Colonic mucosa (tissue), 4 donors: ENCODE measurements at regions not wholly inside any gene's neighbourhood (a gene's known extent, or its start where the extent isn't known, plus 50 kb on each side); places are given as distances from the start of the nearest gene placed in this dataset.
"Not testable (repeated sequence)": the region's sequence is repeated elsewhere in the genome, so short reads cannot be mapped to it uniquely, and the experiment has no call there.

Source experiments
- DNase-seq: peaks from one replicate; pipeline ENCODE4 v3.0.0-alpha.2; 2020
- H3K27ac ChIP-seq: fragments of 200-600 bp; one replicate; pipeline ENCODE4 v1.8.0; 2021
- H3K27me3 ChIP-seq: fragments of 200-600 bp; one replicate; pipeline ENCODE4 v1.8.0; 2021
- H3K36me3 ChIP-seq: fragments of 200-600 bp; one replicate; pipeline ENCODE4 v1.8.0; 2021
- H3K4me1 ChIP-seq: fragments of 200-600 bp; one replicate; pipeline ENCODE4 v1.8.0; 2021; ENCODE audit warnings: mild to moderate bottlenecking
- H3K4me3 ChIP-seq: fragments of 200-600 bp; one replicate; pipeline ENCODE4 v1.8.0; 2021
- H3K9ac ChIP-seq, 2 donors: one replicate each; pipeline ENCODE4 v1.7.0; 2013; ENCODE audit warnings: control low read depth in 2 of 2, low read depth in 2 of 2, low read length in 2 of 2
- H3K9me3 ChIP-seq: fragments of 200-600 bp; one replicate; pipeline ENCODE4 v1.8.0; 2021
- intact Hi-C: fragments of 100-400 bp; cut with DNase I; formaldehyde crosslinking; loops from one replicate; pipeline ENCODE4 v1.14.1; 2022
- TF ChIP-seq, protein P1 (sequence below): fragments of 200-600 bp; IDR thresholded peaks from one replicate; pipeline ENCODE4 v1.8.0; 2022; ENCODE audit warnings: antibody characterized with exemption, mild to moderate bottlenecking
- donor health status: healthy.
- donor health status: DM: no; HTN: no; CAD: no.
- donor health status: DM: no; HTN: no; CAD: no.

DNA sequence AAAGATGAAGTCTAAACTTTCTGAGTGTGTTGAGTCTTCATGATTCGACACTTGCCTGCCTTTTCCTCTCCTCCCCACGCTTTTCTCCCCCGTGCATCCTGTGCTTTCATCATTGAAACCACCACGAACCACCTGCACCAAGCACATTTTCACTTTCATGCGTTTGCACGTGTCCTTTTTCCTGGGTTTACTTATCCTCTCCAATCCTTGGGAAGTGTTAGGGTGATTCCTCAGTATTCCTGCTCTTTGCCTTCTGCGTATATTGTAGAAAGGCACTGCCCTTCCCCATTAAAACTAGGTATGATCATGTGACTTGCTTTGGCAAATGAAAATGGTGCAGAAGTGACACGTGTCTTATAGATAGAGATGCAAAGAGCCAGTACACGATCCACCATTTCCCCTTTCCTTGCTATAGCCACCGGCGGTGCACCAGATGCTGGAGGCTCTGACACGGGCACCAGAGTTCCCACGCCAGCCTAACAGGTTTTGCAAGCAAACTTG lies 106.6 kb downstream of the BRMS1L start:
- TF ChIP-seq, protein P1, sequence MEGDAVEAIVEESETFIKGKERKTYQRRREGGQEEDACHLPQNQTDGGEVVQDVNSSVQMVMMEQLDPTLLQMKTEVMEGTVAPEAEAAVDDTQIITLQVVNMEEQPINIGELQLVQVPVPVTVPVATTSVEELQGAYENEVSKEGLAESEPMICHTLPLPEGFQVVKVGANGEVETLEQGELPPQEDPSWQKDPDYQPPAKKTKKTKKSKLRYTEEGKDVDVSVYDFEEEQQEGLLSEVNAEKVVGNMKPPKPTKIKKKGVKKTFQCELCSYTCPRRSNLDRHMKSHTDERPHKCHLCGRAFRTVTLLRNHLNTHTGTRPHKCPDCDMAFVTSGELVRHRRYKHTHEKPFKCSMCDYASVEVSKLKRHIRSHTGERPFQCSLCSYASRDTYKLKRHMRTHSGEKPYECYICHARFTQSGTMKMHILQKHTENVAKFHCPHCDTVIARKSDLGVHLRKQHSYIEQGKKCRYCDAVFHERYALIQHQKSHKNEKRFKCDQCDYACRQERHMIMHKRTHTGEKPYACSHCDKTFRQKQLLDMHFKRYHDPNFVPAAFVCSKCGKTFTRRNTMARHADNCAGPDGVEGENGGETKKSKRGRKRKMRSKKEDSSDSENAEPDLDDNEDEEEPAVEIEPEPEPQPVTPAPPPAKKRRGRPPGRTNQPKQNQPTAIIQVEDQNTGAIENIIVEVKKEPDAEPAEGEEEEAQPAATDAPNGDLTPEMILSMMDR = no peak
- Histone ChIP-seq H3K4me3 (no peak overlapping the region), H3K4me1 (no peaks in the 10 kb centered on the region), H3K36me3 (no peaks in the 10 kb centered on the region), H3K27me3 (no peaks in the 10 kb centered on the region), H3K27ac (no peak overlapping the region), H3K9ac (no peak overlapping the region), H3K9me3 (no peaks in the 10 kb centered on the region)
- DNase-seq = no peak
- intact Hi-C loops = no loop called here

DNA sequence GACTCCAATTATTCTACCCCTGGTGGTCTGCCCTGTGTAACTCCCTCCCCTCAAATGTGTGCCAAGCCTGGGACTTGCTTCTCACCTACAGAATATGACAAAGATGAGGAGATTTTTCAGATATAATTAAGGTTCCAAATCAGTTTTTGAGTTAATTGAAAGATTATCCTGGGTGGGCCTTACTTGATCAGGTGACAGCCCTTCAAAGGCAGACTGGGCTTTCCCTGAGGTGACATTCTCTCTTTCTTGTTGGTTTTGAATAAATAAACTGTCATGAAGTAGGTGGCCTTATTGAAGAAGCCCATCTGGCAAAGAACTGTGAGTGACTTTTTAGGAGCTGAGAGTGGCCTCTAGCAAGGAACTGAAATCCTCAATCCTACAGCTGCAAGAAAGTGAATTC lies 106.0 kb downstream of the BRMS1L start:
- Histone ChIP-seq H3K36me3 (no peaks in the 10 kb centered on the region), H3K27me3 (no peaks in the 10 kb centered on the region), H3K4me1 (no peaks in the 10 kb centered on the region), H3K4me3 (no peak overlapping the region), H3K9ac (no peak overlapping the region), H3K27ac (no peak overlapping the region), H3K9me3 (no peaks in the 10 kb centered on the region)
- no peak for DNase-seq
- TF ChIP-seq, protein P1 = no peak
- intact Hi-C loops = no loop called here

DNA sequence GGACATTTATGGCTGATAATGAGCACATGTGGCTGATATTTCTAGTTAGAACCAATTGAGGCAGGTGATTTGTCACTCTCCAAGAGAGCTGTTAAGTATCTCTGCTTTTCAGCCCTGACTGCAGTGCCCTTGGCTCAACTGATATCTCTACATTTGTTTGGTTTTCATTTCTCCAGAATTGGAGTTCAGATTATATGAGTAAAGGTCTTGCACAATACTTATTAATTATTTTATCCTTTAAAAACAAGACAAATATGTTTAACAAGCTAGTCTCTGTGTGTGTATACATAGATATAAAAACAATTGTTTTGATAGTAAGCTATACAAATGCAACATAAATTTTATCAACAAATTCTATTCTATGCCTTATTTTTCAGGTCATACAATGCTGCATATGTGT lies 105.2 kb downstream of the BRMS1L start:
- no peak overlapping the region for H3K4me3 ChIP-seq
- H3K36me3 ChIP-seq = no peaks in the 10 kb centered on the region
- DNase-seq = no peak
- H3K4me1 ChIP-seq = no peaks in the 10 kb centered on the region
- no peaks in the 10 kb centered on the region for H3K9me3 ChIP-seq
- H3K27me3 ChIP-seq = no peaks in the 10 kb centered on the region
- H3K27ac ChIP-seq = no peak overlapping the region
- TF ChIP-seq, protein P1 = no peak
- no peak overlapping the region for H3K9ac ChIP-seq
- intact Hi-C loops = no loop called here

DNA sequence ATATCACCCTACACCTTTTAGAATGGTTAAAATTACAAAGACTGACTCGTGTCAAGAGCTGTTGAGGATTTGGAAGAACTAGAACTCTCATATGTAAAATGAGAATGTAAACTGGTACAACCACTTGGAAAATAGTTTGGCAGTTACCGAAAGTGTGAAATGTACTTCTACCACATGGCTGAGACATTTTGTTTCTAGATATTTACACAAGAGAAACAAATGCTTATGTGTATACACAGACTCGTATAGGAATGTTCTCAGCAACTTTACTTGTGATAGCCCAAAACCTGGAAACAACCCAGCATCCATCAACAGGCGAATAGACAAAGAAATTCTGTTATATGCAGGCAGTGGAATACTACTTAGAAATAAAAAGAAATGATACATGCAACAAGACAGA lies 103.0 kb downstream of the BRMS1L start:
- intact Hi-C loops = no loop called here
- TF ChIP-seq, protein P1 = no peak
- no peaks in the 10 kb centered on the region for H3K36me3 ChIP-seq
- H3K4me3 ChIP-seq = no peak overlapping the region
- no peaks in the 10 kb centered on the region for H3K4me1 ChIP-seq
- H3K27me3 ChIP-seq = no peaks in the 10 kb centered on the region
- DNase-seq = no peak
- no peak overlapping the region for H3K27ac ChIP-seq
- H3K9ac ChIP-seq = no peak overlapping the region
- H3K9me3 ChIP-seq = no peaks in the 10 kb centered on the region

DNA sequence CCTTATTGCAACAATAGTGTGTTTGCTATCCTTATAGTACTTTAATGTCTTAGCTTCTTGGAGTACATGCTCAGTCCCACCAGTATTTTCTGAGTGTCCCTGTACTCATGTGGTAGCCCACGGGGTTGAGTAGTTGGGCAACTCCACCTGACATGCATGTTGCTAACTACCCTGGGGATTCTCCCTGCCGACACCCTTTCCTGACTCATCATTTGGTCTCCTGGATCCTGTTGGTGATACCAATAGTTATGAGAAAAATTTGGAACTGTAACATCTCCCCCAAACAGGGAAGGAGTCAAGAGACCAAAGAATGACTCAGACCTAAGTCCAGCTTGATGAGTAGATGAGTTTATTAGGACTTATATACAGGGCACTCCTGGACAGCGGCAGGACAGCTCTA lies 101.6 kb downstream of the BRMS1L start:
- no peaks in the 10 kb centered on the region for H3K4me1 ChIP-seq
- H3K36me3 ChIP-seq = no peaks in the 10 kb centered on the region
- no peak for DNase-seq
- intact Hi-C loops = no loop called here
- no peaks in the 10 kb centered on the region for H3K27me3 ChIP-seq
- H3K4me3 ChIP-seq = no peak overlapping the region
- no peaks in the 10 kb centered on the region for H3K9me3 ChIP-seq
- H3K9ac ChIP-seq = no peak overlapping the region
- TF ChIP-seq, protein P1 = no peak
- no peak overlapping the region for H3K27ac ChIP-seq

DNA sequence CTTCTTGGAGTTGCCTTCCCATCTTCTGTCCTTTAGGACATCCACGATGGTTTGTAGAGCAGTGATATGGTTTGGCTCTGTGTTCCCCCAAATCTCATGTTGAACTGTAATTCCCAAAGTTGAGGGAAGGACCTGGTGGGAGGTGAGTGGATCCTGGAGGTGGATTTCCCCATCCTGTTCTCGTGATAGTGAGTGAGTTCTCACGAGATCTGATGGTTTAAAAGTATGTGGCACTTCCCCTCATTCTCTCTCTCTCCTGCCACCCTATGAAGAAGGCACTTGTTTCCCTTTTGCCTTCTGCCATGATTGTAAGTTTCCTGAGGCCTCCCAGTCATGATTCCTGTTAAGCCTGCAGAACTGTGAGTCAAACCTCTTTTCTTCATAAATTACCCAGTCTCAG lies 99.2 kb downstream of the BRMS1L start:
- no peaks in the 10 kb centered on the region for H3K4me1 ChIP-seq
- no peak overlapping the region for H3K9ac ChIP-seq
- no peaks in the 10 kb centered on the region for H3K27me3 ChIP-seq
- TF ChIP-seq, protein P1 = no peak
- no peaks in the 10 kb centered on the region for H3K9me3 ChIP-seq
- H3K27ac ChIP-seq = no peak overlapping the region
- no peak overlapping the region for H3K4me3 ChIP-seq
- H3K36me3 ChIP-seq = no peaks in the 10 kb centered on the region
- DNase-seq = no peak
- intact Hi-C loops = no loop called here

DNA sequence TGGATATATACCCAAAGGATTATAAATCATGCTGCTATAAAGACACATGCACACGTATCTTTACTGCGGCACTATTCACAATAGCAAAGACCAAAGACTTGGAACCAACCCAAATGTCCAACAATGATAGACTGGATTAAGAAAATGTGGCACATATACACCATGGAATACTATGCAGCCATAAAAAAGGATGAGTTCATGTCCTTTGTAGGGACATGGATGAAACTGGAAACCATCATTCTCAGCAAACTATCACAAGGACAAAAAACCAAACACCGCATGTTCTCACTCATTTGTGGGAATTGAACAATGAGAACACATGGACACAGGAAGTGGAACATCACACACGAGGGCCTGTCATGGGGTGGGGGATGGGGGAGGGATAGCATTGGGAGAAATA lies 96.5 kb downstream of the BRMS1L start:
- H3K36me3 ChIP-seq, H3K27ac ChIP-seq, H3K4me1 ChIP-seq, H3K9me3 ChIP-seq, DNase-seq, H3K9ac ChIP-seq, H3K27me3 ChIP-seq, H3K4me3 ChIP-seq, intact Hi-C loops: not testable (repeated sequence)
